ENCODE measurements at regions not wholly inside any gene's neighbourhood (a gene's known extent, or its start where the extent isn't known, plus 50 kb on each side); places are given as distances from the start of the nearest gene placed in this dataset.
A peak's percentile ranks its signal among the peaks of the same experiment; 100 is the strongest.

GRCh38 chr9:1791191-1791590, 224.0 kb upstream of the SMARCA2 start:
- no peak for DNase-seq

- no peak for DNase-seq
Observed at GRCh38 chr9:1794547-1795270, 220.4 kb upstream of the SMARCA2 start.

GRCh38 chr9:1804128-1804865, 210.8 kb upstream of the SMARCA2 start:
- DNase-seq: no peak

- DNase-seq: no peak
Observed at GRCh38 chr9:1829719-1830118, 185.4 kb upstream of the SMARCA2 start.

- DNase-seq: no peak
Observed at GRCh38 chr9:1832960-1833359, 182.2 kb upstream of the SMARCA2 start.

- DNase-seq: peak; percentile 37
Observed at GRCh38 chr9:1837453-1838084, 177.6 kb upstream of the SMARCA2 start.

- no peak for DNase-seq
Observed at GRCh38 chr9:1839909-1840308, 175.2 kb upstream of the SMARCA2 start.

- no peak for DNase-seq
Observed at GRCh38 chr9:1845425-1845824, 169.7 kb upstream of the SMARCA2 start.

- no peak for DNase-seq
Observed at GRCh38 chr9:1855726-1856125, 159.4 kb upstream of the SMARCA2 start.

GRCh38 chr9:1857808-1858207, 157.3 kb upstream of the SMARCA2 start:
- DNase-seq: no peak

- peak; percentile 47 for DNase-seq
Observed at GRCh38 chr9:1869843-1870242, 145.3 kb upstream of the SMARCA2 start.

GRCh38 chr9:1870915-1871314, 144.2 kb upstream of the SMARCA2 start:
- DNase-seq: no peak

- peak; percentile 75 for DNase-seq
Observed at GRCh38 chr9:1871626-1872419, 143.3 kb upstream of the SMARCA2 start.

GRCh38 chr9:1875251-1875851, 139.8 kb upstream of the SMARCA2 start:
- DNase-seq: no peak

- DNase-seq: no peak
Observed at GRCh38 chr9:1875921-1876448, 139.2 kb upstream of the SMARCA2 start.

GRCh38 chr9:1876891-1877496, 138.2 kb upstream of the SMARCA2 start:
- no peak for DNase-seq

- DNase-seq: no peak
Observed at GRCh38 chr9:1877951-1878350, 137.2 kb upstream of the SMARCA2 start.

- DNase-seq: no peak
Observed at GRCh38 chr9:1878811-1879210, 136.3 kb upstream of the SMARCA2 start.

- DNase-seq: no peak
Observed at GRCh38 chr9:1879501-1879900, 135.6 kb upstream of the SMARCA2 start.

- no peak for DNase-seq
Observed at GRCh38 chr9:1880038-1880565, 135.0 kb upstream of the SMARCA2 start.

- no peak for DNase-seq
Observed at GRCh38 chr9:1881708-1882295, 133.3 kb upstream of the SMARCA2 start.

Measured in NCI-H748 treated with DMSO at 0.1 percent for 48 hours (cell line).